GM19463 (cell line): ENCODE measurements at regions not wholly inside any gene's neighbourhood (a gene's known extent, or its start where the extent isn't known, plus 50 kb on each side); places are given as distances from the start of the nearest gene placed in this dataset.
A peak's percentile ranks its signal among the peaks of the same experiment; 100 is the strongest.
"Not testable (repeated sequence)": the region's sequence is repeated elsewhere in the genome, so short reads cannot be mapped to it uniquely, and the experiment has no call there.

Source experiments
- ATAC-seq: cut with Tn5 transposase; IDR thresholded peaks from one replicate; pipeline ENCODE4 v1.9.1; 2021; ENCODE audit warnings: mild to moderate bottlenecking, moderate library complexity; ENCODE audit not compliant: unreplicated experiment

- peak; percentile 83 for ATAC-seq
Observed at GRCh38 chr4:84146300-84146959, 352.7 kb downstream of the NKX6-1 start.

- no peak for ATAC-seq
Observed at GRCh38 chr4:84145176-84145575, 353.9 kb downstream of the NKX6-1 start.

GRCh38 chr4:84126911-84127310 is 372.2 kb downstream of the NKX6-1 start:
- ATAC-seq = not testable (repeated sequence)

- no peak for ATAC-seq
Observed at GRCh38 chr4:84126061-84126787, 372.9 kb downstream of the NKX6-1 start.

- ATAC-seq = no peak
Observed at GRCh38 chr4:84110040-84110439, 389.1 kb downstream of the NKX6-1 start.

GRCh38 chr4:84101653-84102625 is 397.2 kb downstream of the NKX6-1 start:
- ATAC-seq = not testable (repeated sequence)

- ATAC-seq = no peak
Observed at GRCh38 chr4:84100071-84100470, 399.0 kb downstream of the NKX6-1 start.

GRCh38 chr4:84099599-84099998 is 399.5 kb downstream of the NKX6-1 start:
- ATAC-seq = no peak

- no peak for ATAC-seq
Observed at GRCh38 chr4:84091266-84091665, 407.8 kb downstream of the NKX6-1 start.

- no peak for ATAC-seq
Observed at GRCh38 chr4:84089652-84090437, 409.2 kb downstream of the NKX6-1 start.

GRCh38 chr4:84085986-84086385 is 413.1 kb downstream of the NKX6-1 start:
- no peak for ATAC-seq

GRCh38 chr4:84070289-84070688 is 428.8 kb downstream of the NKX6-1 start:
- no peak for ATAC-seq

- ATAC-seq = no peak
Observed at GRCh38 chr4:84063619-84064018, 435.5 kb downstream of the NKX6-1 start.

GRCh38 chr4:84058201-84058600 is 440.9 kb downstream of the NKX6-1 start:
- ATAC-seq = no peak

- ATAC-seq = no peak
Observed at GRCh38 chr4:84051639-84052038, 447.5 kb downstream of the NKX6-1 start.

- no peak for ATAC-seq
Observed at GRCh38 chr4:84051089-84051488, 448.0 kb downstream of the NKX6-1 start.

- no peak for ATAC-seq
Observed at GRCh38 chr4:84050015-84050414, 449.1 kb downstream of the NKX6-1 start.

- ATAC-seq = no peak
Observed at GRCh38 chr4:84046551-84046950, 452.5 kb downstream of the NKX6-1 start.

- ATAC-seq = no peak
Observed at GRCh38 chr4:84041426-84041825, 457.7 kb downstream of the NKX6-1 start.

- no peak for ATAC-seq
Observed at GRCh38 chr4:84035568-84035967, 463.5 kb downstream of the NKX6-1 start.

- peak; percentile 78 for ATAC-seq
Observed at GRCh38 chr4:84032372-84032771, 466.7 kb downstream of the NKX6-1 start.
